Coronary artery (tissue), 2 donors: ENCODE measurements at regions not wholly inside any gene's neighbourhood (a gene's known extent, or its start where the extent isn't known, plus 50 kb on each side); places are given as distances from the start of the nearest gene placed in this dataset.

Experiments
- DNase-seq: peaks from one replicate; pipeline ENCODE4 v3.0.0-alpha.2; 2017; ENCODE audit warnings: low spot score
- H3K27ac ChIP-seq, 2 donors: fragments of 200-600 bp; sonication (generic); one replicate each; pipeline ENCODE4 v1.5.1; 2016 to 2019
- H3K4me3 ChIP-seq: fragments of 200-600 bp; sonication (generic); 2 replicates; pipeline ENCODE4 v1.5.1; 2016; ENCODE audit warnings: mild to moderate bottlenecking, moderate library complexity
- CTCF ChIP-seq: fragments of 200-600 bp; sonication (generic); IDR thresholded peaks from one replicate; pipeline ENCODE4 v1.5.1; 2019; ENCODE audit warnings: antibody characterized with exemption

GRCh38 chr6:54503144-54503543 lies 194.9 kb downstream of the TINAG start:
- TF ChIP-seq CTCF, result no peak
- Histone ChIP-seq H3K4me3 (no peak overlapping the region), H3K27ac (no peak overlapping the region)
- no peak for DNase-seq

GRCh38 chr6:54515013-54515412 lies 206.8 kb downstream of the TINAG start:
- no peak overlapping the region for H3K27ac ChIP-seq
- no peak for DNase-seq
- H3K4me3 ChIP-seq, result no peak overlapping the region
- TF ChIP-seq CTCF, result no peak

- Histone ChIP-seq H3K27ac (no peak overlapping the region), H3K4me3 (no peak overlapping the region)
- no peak for DNase-seq
- no peak for TF ChIP-seq CTCF
Measured at GRCh38 chr6:54515713-54516112, 207.5 kb downstream of the TINAG start.

- H3K27ac ChIP-seq, result no peak overlapping the region
- no peak for TF ChIP-seq CTCF
- no peak overlapping the region for H3K4me3 ChIP-seq
- DNase-seq, result no peak
Measured at GRCh38 chr6:54516321-54516720, 208.1 kb downstream of the TINAG start.

GRCh38 chr6:54519161-54519560 lies 210.9 kb downstream of the TINAG start:
- no peak for TF ChIP-seq CTCF
- DNase-seq, result no peak
- H3K4me3 ChIP-seq, result no peak overlapping the region
- no peak overlapping the region for H3K27ac ChIP-seq

- H3K4me3 ChIP-seq, result no peak overlapping the region
- H3K27ac ChIP-seq, result no peak overlapping the region
- no peak for TF ChIP-seq CTCF
- no peak for DNase-seq
Measured at GRCh38 chr6:54525731-54526130, 217.5 kb downstream of the TINAG start.

GRCh38 chr6:54533567-54533966 lies 225.3 kb downstream of the TINAG start:
- no peak overlapping the region for H3K4me3 ChIP-seq
- DNase-seq, result no peak
- no peak overlapping the region for H3K27ac ChIP-seq
- no peak for TF ChIP-seq CTCF
